ENCODE measurements at regions not wholly inside any gene's neighbourhood (a gene's known extent, or its start where the extent isn't known, plus 50 kb on each side); places are given as distances from the start of the nearest gene placed in this dataset.
"Not testable (repeated sequence)": the region's sequence is repeated elsewhere in the genome, so short reads cannot be mapped to it uniquely, and the experiment has no call there.

- no peak for DNase-seq (ENCODE audit: low spot score)
- intact Hi-C loops (cut with DNase I): loop anchor here (2.0 to 5.0 kb wide), 4 partner anchors 41 to 281 kb away; partner anchors contain the start of gene ETS2
Observed at GRCh38 chr21:39085843-39086405, 97.3 kb downstream of the PSMG1 start.

- no peak for DNase-seq (ENCODE audit: low spot score)
- intact Hi-C loops (cut with DNase I): loop anchor here (2.0 to 5.0 kb wide), 3 partner anchors 42 to 280 kb away; partner anchors contain the start of gene ETS2
Observed at GRCh38 chr21:39084979-39085729, 98.1 kb downstream of the PSMG1 start.

GRCh38 chr21:39084073-39084472 lies 99.2 kb downstream of the PSMG1 start:
- intact Hi-C loops (cut with DNase I): loop anchor here (2.0 kb wide), 1 partner anchor 279 kb away; the partner anchor contains the start of gene ETS2
- no peak for DNase-seq (ENCODE audit: low spot score)

GRCh38 chr21:39083377-39084008 lies 99.8 kb downstream of the PSMG1 start:
- intact Hi-C loops (cut with DNase I): loop anchor here (2.0 kb wide), 1 partner anchor 279 kb away; the partner anchor contains the start of gene ETS2
- DNase-seq (ENCODE audit: low spot score): no peak

- DNase-seq (ENCODE audit: low spot score): no peak
- intact Hi-C loops (cut with DNase I): no loop called here
Observed at GRCh38 chr21:39082656-39083376, 100.4 kb downstream of the PSMG1 start.

GRCh38 chr21:39080366-39080765 lies 102.9 kb downstream of the PSMG1 start:
- DNase-seq (ENCODE audit: low spot score): no peak
- intact Hi-C loops (cut with DNase I): no loop called here

- peak; percentile 89 for DNase-seq (ENCODE audit: low spot score)
- intact Hi-C loops (cut with DNase I): no loop called here
Observed at GRCh38 chr21:39079617-39080016, 103.6 kb downstream of the PSMG1 start.

GRCh38 chr21:39078322-39079065 lies 104.8 kb downstream of the PSMG1 start:
- DNase-seq (ENCODE audit: low spot score): no peak
- intact Hi-C loops (cut with DNase I): no loop called here

GRCh38 chr21:39077876-39078275 lies 105.4 kb downstream of the PSMG1 start:
- DNase-seq (ENCODE audit: low spot score): no peak
- intact Hi-C loops (cut with DNase I): no loop called here

GRCh38 chr21:39074508-39074907 lies 108.7 kb downstream of the PSMG1 start:
- intact Hi-C loops (cut with DNase I): no loop called here
- no peak for DNase-seq (ENCODE audit: low spot score)

- DNase-seq (ENCODE audit: low spot score): no peak
- intact Hi-C loops (cut with DNase I): no loop called here
Observed at GRCh38 chr21:39073717-39074116, 109.5 kb downstream of the PSMG1 start.

- intact Hi-C loops (cut with DNase I): no loop called here
- no peak for DNase-seq (ENCODE audit: low spot score)
Observed at GRCh38 chr21:39073063-39073462, 110.2 kb downstream of the PSMG1 start.

- intact Hi-C loops (cut with DNase I): no loop called here
- no peak for DNase-seq (ENCODE audit: low spot score)
Observed at GRCh38 chr21:39072468-39072867, 110.8 kb downstream of the PSMG1 start.

GRCh38 chr21:39071623-39072214 lies 111.5 kb downstream of the PSMG1 start:
- no peak for DNase-seq (ENCODE audit: low spot score)
- intact Hi-C loops (cut with DNase I): no loop called here

GRCh38 chr21:39069856-39070255 lies 113.4 kb downstream of the PSMG1 start:
- intact Hi-C loops (cut with DNase I): loop anchor here (5.0 kb wide), 1 partner anchor 63 kb away; no protein-coding TSS in a partner anchor
- DNase-seq (ENCODE audit: low spot score): not testable (repeated sequence)

- no peak for DNase-seq (ENCODE audit: low spot score)
- intact Hi-C loops (cut with DNase I): loop anchor here (5.0 kb wide), 1 partner anchor 60 kb away; no protein-coding TSS in a partner anchor
Observed at GRCh38 chr21:39066829-39067780, 116.1 kb downstream of the PSMG1 start.

GRCh38 chr21:39065917-39066316 lies 117.3 kb downstream of the PSMG1 start:
- no peak for DNase-seq (ENCODE audit: low spot score)
- intact Hi-C loops (cut with DNase I): loop anchor here (5.0 kb wide), 1 partner anchor 59 kb away; no protein-coding TSS in a partner anchor

Data from cardiac septum (tissue), 1 donor.